Neural cell (in vitro differentiated cells): ENCODE measurements at regions not wholly inside any gene's neighbourhood (a gene's known extent, or its start where the extent isn't known, plus 50 kb on each side); places are given as distances from the start of the nearest gene placed in this dataset.

Source experiments
- H2AFZ ChIP-seq: fragments of 200-600, 300-800 bp; sonication (generic), shearing (Covaris generic); 2 replicates; pipeline ENCODE4 v1.6.0; 2014; ENCODE audit warnings: low read depth, mild to moderate bottlenecking, antibody characterized with exemption, low read length, moderate library complexity
- H3F3A ChIP-seq: fragments of 200-600 bp; shearing (Covaris generic); 2 replicates; pipeline ENCODE4 v1.6.1; 2016; ENCODE audit warnings: mild to moderate bottlenecking, moderate library complexity, mixed read lengths, antibody characterized with exemption, low read length; ENCODE audit not compliant: insufficient read depth, poor library complexity, severe bottlenecking
- H3K27ac ChIP-seq: fragments of 200-600, 300-800 bp; sonication (generic), shearing (Covaris generic); 2 replicates; pipeline ENCODE4 v1.5.1; 2014; ENCODE audit warnings: mild to moderate bottlenecking, low read length, moderate library complexity
- H3K27me3 ChIP-seq: fragments of 300-800, 200-600 bp; sonication (generic), shearing (Covaris generic); 2 replicates; pipeline ENCODE4 v1.6.0; 2014; ENCODE audit warnings: mild to moderate bottlenecking, low read depth, low read length, moderate library complexity; ENCODE audit not compliant: insufficient read depth
- H3K36me3 ChIP-seq: fragments of 300-800, 200-600 bp; sonication (generic), shearing (Covaris generic); 2 replicates; pipeline ENCODE4 v1.5.1; 2014; ENCODE audit warnings: mild to moderate bottlenecking, antibody characterized with exemption, low read length, moderate library complexity; ENCODE audit not compliant: insufficient read depth
- H3K4me2 ChIP-seq: fragments of 300-800, 200-600 bp; sonication (generic), shearing (Covaris generic); 2 replicates; pipeline ENCODE4 v1.6.0; 2014; ENCODE audit warnings: mild to moderate bottlenecking, low read length
- H3K4me3 ChIP-seq: fragments of 300-800, 200-600 bp; sonication (generic), shearing (Covaris generic); 2 replicates; pipeline ENCODE4 v1.5.1; 2014; ENCODE audit warnings: mild to moderate bottlenecking, low read length, moderate library complexity
- H3K79me2 ChIP-seq: fragments of 200-600 bp; shearing (Covaris generic); replicated peaks from 2 replicates; pipeline ENCODE4 v1.6.0; 2014; ENCODE audit warnings: mild to moderate bottlenecking, low read length, moderate library complexity; ENCODE audit not compliant: insufficient read depth
- H3K9ac ChIP-seq: fragments of 300-800, 200-600 bp; sonication (generic), shearing (Covaris generic); 2 replicates; pipeline ENCODE4 v1.6.1; 2016; ENCODE audit warnings: mild to moderate bottlenecking, low read length, mixed read lengths
- H3K9me2 ChIP-seq: fragments of 200-600 bp; shearing (Covaris generic); 2 replicates; pipeline ENCODE4 v1.6.1; 2016; ENCODE audit warnings: mild to moderate bottlenecking, low read length, mixed read lengths; ENCODE audit not compliant: insufficient read depth
- H3K9me3 ChIP-seq: fragments of 200-600, 300-800 bp; sonication (generic), shearing (Covaris generic); 2 replicates; pipeline ENCODE4 v1.6.1; 2016; ENCODE audit warnings: mild to moderate bottlenecking, mixed run types, low read length, moderate library complexity, mixed read lengths
- H4K20me1 ChIP-seq: fragments of 200-600 bp; shearing (Covaris generic); 2 replicates; pipeline ENCODE4 v1.6.1; 2016; ENCODE audit warnings: mild to moderate bottlenecking, mixed run types; ENCODE audit not compliant: insufficient read depth
- EP300 ChIP-seq: fragments of 450-650 bp; conservative IDR thresholded peaks from 2 replicates; pipeline ENCODE4 v1.6.1; 2014; ENCODE audit warnings: antibody characterized with exemption, mild to moderate bottlenecking, moderate library complexity; ENCODE audit not compliant: poor library complexity, severe bottlenecking
- EZH2 ChIP-seq: fragments of 200-600, 300-800 bp; shearing (Covaris generic), sonication (generic); IDR thresholded peaks from 2 replicates; pipeline ENCODE4 v1.6.1; 2014; ENCODE audit warnings: antibody characterized with exemption, low read length, borderline replicate concordance, mild to moderate bottlenecking; ENCODE audit not compliant: insufficient read depth, poor library complexity, severe bottlenecking
- MXI1 ChIP-seq: fragments of 450-650 bp; conservative IDR thresholded peaks from 2 replicates; pipeline ENCODE4 v1.6.1; 2014; ENCODE audit warnings: antibody characterized with exemption, mild to moderate bottlenecking; ENCODE audit not compliant: poor library complexity, severe bottlenecking
- POLR2AphosphoS5 ChIP-seq: IDR thresholded peaks from 2 replicates; pipeline ENCODE4 v1.6.1; 2012
- RAD21 ChIP-seq: fragments of 450-650 bp; conservative IDR thresholded peaks from 2 replicates; pipeline ENCODE4 v1.6.1; 2014; ENCODE audit warnings: antibody characterized with exemption, mild to moderate bottlenecking, moderate library complexity
- REST ChIP-seq: IDR thresholded peaks from 2 replicates; pipeline ENCODE4 v1.6.1; 2012; ENCODE audit warnings: borderline replicate concordance
- SMC3 ChIP-seq: fragments of 450-650 bp; conservative IDR thresholded peaks from 2 replicates; pipeline ENCODE4 v1.6.1; 2014; ENCODE audit warnings: antibody characterized with exemption, mild to moderate bottlenecking, moderate library complexity; ENCODE audit not compliant: poor library complexity
- TAF1 ChIP-seq: IDR thresholded peaks from 2 replicates; pipeline ENCODE4 v1.6.1; 2012; ENCODE audit warnings: low read depth
- TF ChIP-seq, protein P1 (sequence below): fragments of 450-650 bp; IDR thresholded peaks from 2 replicates; pipeline ENCODE4 v1.5.1; 2014; ENCODE audit warnings: antibody characterized with exemption, mild to moderate bottlenecking, moderate library complexity; ENCODE audit not compliant: poor library complexity, severe bottlenecking

DNA sequence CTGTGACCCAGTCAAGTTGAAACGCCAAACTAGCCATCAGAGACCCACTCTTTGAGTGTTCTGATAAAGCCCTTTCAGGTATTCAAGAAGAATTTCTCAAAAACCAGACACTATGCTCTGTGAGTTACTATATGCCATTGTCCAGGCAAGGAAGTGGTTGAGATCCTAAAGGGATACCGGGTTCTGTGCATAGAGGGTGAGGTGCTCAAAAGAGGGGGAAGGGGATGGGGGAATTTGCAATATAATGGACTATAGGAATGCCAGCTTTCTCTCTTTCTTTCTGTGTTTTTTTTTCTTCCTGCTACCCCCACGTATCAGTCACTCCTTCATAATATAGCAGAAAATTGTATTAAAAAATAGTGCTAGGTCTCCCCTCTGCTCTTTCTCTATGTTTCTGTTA is 1619.0 kb downstream of the STIM2 start:
- Histone ChIP-seq H3K27me3 (no peaks in the 10 kb centered on the region), H3K9me2 (no peaks in the 10 kb centered on the region), H3K4me2 (no peak overlapping the region), H3K9ac (no peak overlapping the region), H3K9me3 (no peaks in the 10 kb centered on the region), H3K4me3 (no peak overlapping the region), H3F3A (no peaks in the 10 kb centered on the region), H3K27ac (no peak overlapping the region), H4K20me1 (no peaks in the 10 kb centered on the region), H2AFZ (no peak overlapping the region), H3K36me3 (no peaks in the 10 kb centered on the region), H3K79me2 (no peaks in the 10 kb centered on the region)
- TF ChIP-seq SMC3 (no peak), POLR2AphosphoS5 (no peak), EZH2 (no peak), RAD21 (no peak), EP300 (no peak), TAF1 (no peak), MXI1 (no peak), REST (no peak)
- TF ChIP-seq, protein P1, sequence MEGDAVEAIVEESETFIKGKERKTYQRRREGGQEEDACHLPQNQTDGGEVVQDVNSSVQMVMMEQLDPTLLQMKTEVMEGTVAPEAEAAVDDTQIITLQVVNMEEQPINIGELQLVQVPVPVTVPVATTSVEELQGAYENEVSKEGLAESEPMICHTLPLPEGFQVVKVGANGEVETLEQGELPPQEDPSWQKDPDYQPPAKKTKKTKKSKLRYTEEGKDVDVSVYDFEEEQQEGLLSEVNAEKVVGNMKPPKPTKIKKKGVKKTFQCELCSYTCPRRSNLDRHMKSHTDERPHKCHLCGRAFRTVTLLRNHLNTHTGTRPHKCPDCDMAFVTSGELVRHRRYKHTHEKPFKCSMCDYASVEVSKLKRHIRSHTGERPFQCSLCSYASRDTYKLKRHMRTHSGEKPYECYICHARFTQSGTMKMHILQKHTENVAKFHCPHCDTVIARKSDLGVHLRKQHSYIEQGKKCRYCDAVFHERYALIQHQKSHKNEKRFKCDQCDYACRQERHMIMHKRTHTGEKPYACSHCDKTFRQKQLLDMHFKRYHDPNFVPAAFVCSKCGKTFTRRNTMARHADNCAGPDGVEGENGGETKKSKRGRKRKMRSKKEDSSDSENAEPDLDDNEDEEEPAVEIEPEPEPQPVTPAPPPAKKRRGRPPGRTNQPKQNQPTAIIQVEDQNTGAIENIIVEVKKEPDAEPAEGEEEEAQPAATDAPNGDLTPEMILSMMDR = no peak

DNA sequence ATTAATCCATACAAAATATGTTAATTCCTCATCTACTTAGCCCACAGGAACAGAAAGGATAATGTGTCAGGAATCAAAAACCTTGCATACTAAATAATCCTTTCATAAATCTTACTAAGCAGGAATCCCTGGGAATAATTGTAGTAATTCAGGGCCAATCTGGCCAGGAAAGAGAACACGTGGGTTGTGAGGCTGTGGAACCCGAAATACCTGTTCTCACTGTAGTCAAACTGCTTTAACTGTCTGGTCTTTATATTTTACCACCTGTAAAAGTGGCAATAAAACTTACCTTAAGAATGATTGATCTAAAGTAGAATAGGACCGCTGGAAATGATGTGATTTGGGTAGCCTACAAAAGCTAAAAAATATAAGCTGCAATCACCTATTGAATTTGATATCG is 1620.9 kb downstream of the STIM2 start:
- no peaks in the 10 kb centered on the region for H3K36me3 ChIP-seq
- no peaks in the 10 kb centered on the region for H3K9me2 ChIP-seq
- H3K9ac ChIP-seq = no peak overlapping the region
- no peaks in the 10 kb centered on the region for H3F3A ChIP-seq
- no peaks in the 10 kb centered on the region for H3K9me3 ChIP-seq
- H3K27me3 ChIP-seq = no peaks in the 10 kb centered on the region
- H3K4me2 ChIP-seq = no peak overlapping the region
- H3K27ac ChIP-seq = no peak overlapping the region
- no peak overlapping the region for H2AFZ ChIP-seq
- no peaks in the 10 kb centered on the region for H3K79me2 ChIP-seq
- TF ChIP-seq EZH2 (no peak), POLR2AphosphoS5 (no peak), REST (no peak), RAD21 (no peak), TAF1 (no peak), SMC3 (no peak), EP300 (no peak), MXI1 (no peak)
- TF ChIP-seq, protein P1 = no peak
- no peak overlapping the region for H3K4me3 ChIP-seq
- no peaks in the 10 kb centered on the region for H4K20me1 ChIP-seq
